ENCODE measurements at regions not wholly inside any gene's neighbourhood (a gene's known extent, or its start where the extent isn't known, plus 50 kb on each side); places are given as distances from the start of the nearest gene placed in this dataset.

- FAIRE-seq = no peak
These were observed 452.5 kb downstream of the MCTP2 start for GRCh38 chr15:94683902-94684301.

GRCh38 chr15:94691169-94691568, 459.8 kb downstream of the MCTP2 start:
- no peak for FAIRE-seq

GRCh38 chr15:94692710-94693109, 461.3 kb downstream of the MCTP2 start:
- no peak for FAIRE-seq

GRCh38 chr15:94700211-94700610, 468.9 kb downstream of the MCTP2 start:
- no peak for FAIRE-seq

GRCh38 chr15:94701281-94701985, 470.1 kb downstream of the MCTP2 start:
- FAIRE-seq = no peak

- no peak for FAIRE-seq
These were observed 472.2 kb downstream of the MCTP2 start for GRCh38 chr15:94703596-94703995.

GRCh38 chr15:94704421-94704820, 473.1 kb downstream of the MCTP2 start:
- no peak for FAIRE-seq

GRCh38 chr15:94704946-94705345, 473.6 kb downstream of the MCTP2 start:
- FAIRE-seq = no peak

GRCh38 chr15:94709319-94709718, 478.0 kb downstream of the MCTP2 start:
- no peak for FAIRE-seq

- no peak for FAIRE-seq
These were observed 490.8 kb downstream of the MCTP2 start for GRCh38 chr15:94722024-94722636.

- FAIRE-seq = no peak
These were observed 492.4 kb downstream of the MCTP2 start for GRCh38 chr15:94723801-94724200.

- no peak for FAIRE-seq
These were observed 499.9 kb downstream of the MCTP2 start for GRCh38 chr15:94731286-94731685.

GRCh38 chr15:94734460-94734859, 503.1 kb downstream of the MCTP2 start:
- FAIRE-seq = no peak

- no peak for FAIRE-seq
These were observed 504.9 kb downstream of the MCTP2 start for GRCh38 chr15:94736236-94736635.

- FAIRE-seq = no peak
These were observed 508.3 kb downstream of the MCTP2 start for GRCh38 chr15:94739639-94740038.

- no peak for FAIRE-seq
These were observed 509.1 kb downstream of the MCTP2 start for GRCh38 chr15:94740469-94740868.

GRCh38 chr15:94743668-94744067, 512.3 kb downstream of the MCTP2 start:
- no peak for FAIRE-seq

GRCh38 chr15:94744080-94744793, 512.9 kb downstream of the MCTP2 start:
- FAIRE-seq = no peak

GRCh38 chr15:94745371-94745770, 514.0 kb downstream of the MCTP2 start:
- no peak for FAIRE-seq

- FAIRE-seq = no peak
These were observed 516.1 kb downstream of the MCTP2 start for GRCh38 chr15:94747510-94747909.

GRCh38 chr15:94749811-94750617, 518.7 kb downstream of the MCTP2 start:
- no peak for FAIRE-seq

- FAIRE-seq = no peak
These were observed 529.0 kb downstream of the MCTP2 start for GRCh38 chr15:94760348-94760747.

GRCh38 chr15:94761574-94761973, 530.2 kb downstream of the MCTP2 start:
- no peak for FAIRE-seq
